GM23338 (cell line): ENCODE measurements at regions not wholly inside any gene's neighbourhood (a gene's known extent, or its start where the extent isn't known, plus 50 kb on each side); places are given as distances from the start of the nearest gene placed in this dataset.
A peak's percentile ranks its signal among the peaks of the same experiment; 100 is the strongest.

ENCODE experiments used
- ATAC-seq: fragments of 200-7000 bp; cut with Tn5 transposase; 3 replicates; pipeline ENCODE4 v1.9.1; 2020
- DNase-seq: peaks from one replicate; pipeline ENCODE4 v3.0.0-alpha.2; 2015; ENCODE audit warnings: low spot score
- H2AFZ ChIP-seq: fragments of 200-600 bp; sonication (generic); 2 replicates; pipeline ENCODE4 v1.8.0; 2016; ENCODE audit warnings: antibody characterized with exemption, mild to moderate bottlenecking, moderate library complexity
- H3F3A ChIP-seq: fragments of 200-600 bp; sonication (generic); replicated peaks from 2 replicates; pipeline ENCODE4 v1.8.0; 2017; ENCODE audit warnings: antibody characterized with exemption, mixed run types, low read depth
- H3K27ac ChIP-seq: fragments of 200-600 bp; sonication (generic); 2 replicates; pipeline ENCODE4 v1.6.1; 2016; ENCODE audit warnings: low read depth
- H3K27me3 ChIP-seq: fragments of 200-600 bp; sonication (generic); 2 replicates; pipeline ENCODE4 v1.8.0; 2016; ENCODE audit warnings: mild to moderate bottlenecking, mixed run types, moderate library complexity; ENCODE audit not compliant: insufficient read depth
- H3K36me3 ChIP-seq: fragments of 200-600 bp; sonication (generic); 2 replicates; pipeline ENCODE4 v1.8.0; 2016; ENCODE audit warnings: mild to moderate bottlenecking; ENCODE audit not compliant: insufficient read depth
- H3K4me1 ChIP-seq: fragments of 200-600 bp; sonication (generic); 2 replicates; pipeline ENCODE4 v1.8.0; 2016; ENCODE audit warnings: mild to moderate bottlenecking, moderate library complexity; ENCODE audit not compliant: insufficient read depth
- H3K4me2 ChIP-seq: fragments of 200-600 bp; sonication (generic); 2 replicates; pipeline ENCODE4 v1.7.1; 2017; ENCODE audit warnings: mixed run types
- H3K4me3 ChIP-seq: fragments of 200-600 bp; sonication (generic); 2 replicates; pipeline ENCODE4 v1.6.1; 2016; ENCODE audit warnings: mixed run types
- H3K79me2 ChIP-seq: fragments of 200-600 bp; sonication (generic); replicated peaks from 2 replicates; pipeline ENCODE4 v1.8.0; 2017; ENCODE audit warnings: mild to moderate bottlenecking; ENCODE audit not compliant: insufficient read depth
- H3K9me2 ChIP-seq: fragments of 200-600 bp; sonication (generic); 2 replicates; pipeline ENCODE4 v1.8.0; 2017; ENCODE audit not compliant: insufficient read depth
- H4K20me1 ChIP-seq: fragments of 200-600 bp; sonication (generic); replicated peaks from 2 replicates; pipeline ENCODE4 v1.8.0; 2017; ENCODE audit warnings: mild to moderate bottlenecking; ENCODE audit not compliant: insufficient read depth
- H3K27ac Mint-ChIP-seq: 2 replicates; pipeline ENCODE4 v1.8.0; 2020; ENCODE audit warnings: inconsistent platforms, mild to moderate bottlenecking, moderate library complexity, mixed read lengths
- H3K27me3 Mint-ChIP-seq: 3 replicates; pipeline ENCODE4 v1.8.0; 2022; ENCODE audit warnings: low read depth, mild to moderate bottlenecking, moderate library complexity, mixed read lengths, inconsistent platforms; ENCODE audit not compliant: insufficient read depth, poor library complexity
- H3K36me3 Mint-ChIP-seq: 3 replicates; pipeline ENCODE4 v1.8.0; 2021; ENCODE audit warnings: low read depth, mild to moderate bottlenecking, inconsistent platforms, moderate library complexity, mixed read lengths
- H3K4me1 Mint-ChIP-seq: 3 replicates; pipeline ENCODE4 v1.8.0; 2020; ENCODE audit warnings: mild to moderate bottlenecking, inconsistent platforms, mixed read lengths
- H3K4me3 Mint-ChIP-seq: 3 replicates; pipeline ENCODE4 v1.8.0; 2021; ENCODE audit warnings: moderate library complexity, mild to moderate bottlenecking, inconsistent platforms, mixed read lengths
- H3K9me3 Mint-ChIP-seq: 3 replicates; pipeline ENCODE4 v1.8.0; 2020; ENCODE audit warnings: moderate library complexity, mild to moderate bottlenecking, inconsistent platforms, mixed read lengths
- CREB1 ChIP-seq: fragments of 250-450 bp; sonication (Bioruptor Pico); IDR thresholded peaks from 2 replicates; pipeline ENCODE4 v1.5.0; 2020; ENCODE audit warnings: low read depth, mild to moderate bottlenecking, moderate library complexity
- EZH2 ChIP-seq: fragments of 200-600 bp; sonication (generic); IDR thresholded peaks from one replicate; pipeline ENCODE4 v1.8.0; 2017; ENCODE audit warnings: antibody characterized with exemption, mild to moderate bottlenecking, low read depth; ENCODE audit not compliant: unreplicated experiment
- EZH2phosphoT487 ChIP-seq: fragments of 200-600 bp; sonication (generic); IDR thresholded peaks from one replicate; pipeline ENCODE4 v1.8.1; 2018; ENCODE audit warnings: antibody characterized with exemption; ENCODE audit not compliant: unreplicated experiment
- JUNB ChIP-seq: IDR thresholded peaks from one replicate; pipeline ENCODE4 v1.6.1; 2016; ENCODE audit warnings: antibody characterized with exemption; ENCODE audit not compliant: unreplicated experiment
- NANOG ChIP-seq: IDR thresholded peaks from 2 replicates; pipeline ENCODE4 v1.6.1; 2016; ENCODE audit warnings: antibody characterized with exemption, borderline replicate concordance
- STAT1 ChIP-seq: IDR thresholded peaks from one replicate; pipeline ENCODE4 v1.6.1; 2016; ENCODE audit warnings: antibody characterized with exemption; ENCODE audit not compliant: unreplicated experiment
- ZNF114 ChIP-seq: fragments of 250-450 bp; sonication (Bioruptor Pico); IDR thresholded peaks from 2 replicates; pipeline ENCODE4 v1.5.0; 2020; ENCODE audit warnings: mild to moderate bottlenecking, moderate library complexity
- ZNF331 ChIP-seq: fragments of 250-450 bp; sonication (Bioruptor Pico); IDR thresholded peaks from 2 replicates; pipeline ENCODE4 v1.5.0; 2020; ENCODE audit warnings: low read depth, mild to moderate bottlenecking, moderate library complexity
- TF ChIP-seq, protein P1 (sequence below), 2 experiments: fragments of 200-600 bp in 1 of 2; sonication (generic) in 1 of 2; conservative IDR thresholded peaks; 2 replicates each; pipeline versions ENCODE4 v1.5.1 to v1.6.1; 2016 to 2017; ENCODE audit warnings: antibody characterized with exemption in 2 of 2, low read depth in 2 of 2, mild to moderate bottlenecking in 2 of 2, moderate library complexity in 1 of 2
- TF ChIP-seq, protein P2 (sequence below): IDR thresholded peaks from one replicate; pipeline ENCODE4 v1.6.1; 2018; ENCODE audit warnings: antibody characterized with exemption; ENCODE audit not compliant: unreplicated experiment
- TF ChIP-seq, protein P3 (sequence below): IDR thresholded peaks from 2 replicates; pipeline ENCODE4 v1.6.1; 2016; ENCODE audit warnings: antibody characterized with exemption

DNA sequence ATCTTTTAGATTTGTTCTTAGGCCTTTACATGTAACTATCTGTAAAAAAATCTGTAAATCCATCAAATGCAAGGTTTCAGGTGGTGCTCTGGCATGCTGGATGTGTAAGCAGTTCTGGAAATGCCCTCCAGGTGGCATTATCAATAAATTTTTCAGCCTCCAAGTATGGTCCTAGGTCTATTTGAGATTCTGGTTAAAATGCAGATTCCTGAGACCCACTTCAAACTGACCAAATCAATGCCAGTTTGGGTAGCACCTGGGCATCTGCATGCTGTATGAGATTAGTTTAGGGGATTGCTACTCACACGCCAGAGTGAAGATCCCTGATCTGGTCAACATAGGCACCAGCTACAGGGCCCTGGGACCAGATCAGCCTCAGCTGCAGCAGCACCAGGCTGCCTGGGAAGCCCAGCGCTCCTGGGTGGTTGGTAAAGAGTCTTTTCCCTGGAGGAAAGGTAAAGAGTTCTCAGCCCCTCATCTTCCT is 507.3 kb upstream of the CITED2 start:
- DNase-seq (peak; percentile 64), ATAC-seq (peak; percentile 90)
- no peaks in the 10 kb centered on the region for H4K20me1 ChIP-seq
- Mint-ChIP-seq H3K9me3 (peaks cover 2% of the 10 kb centered on the region; the same call in 2 of the 3 replicates), H3K4me1 (peaks cover 55% of the 10 kb centered on the region), H3K36me3 (no peaks in the 10 kb centered on the region), H3K4me3 (no peak overlapping the region), H3K27ac (no peak overlapping the region), H3K27me3 (peaks cover 3% of the 10 kb centered on the region)
- no peak overlapping the region for H3K4me3 ChIP-seq
- H3F3A ChIP-seq, result no peaks in the 10 kb centered on the region
- no peak for TF ChIP-seq ZNF114 (CRISPR knock-in tag)
- TF ChIP-seq, protein P1, sequence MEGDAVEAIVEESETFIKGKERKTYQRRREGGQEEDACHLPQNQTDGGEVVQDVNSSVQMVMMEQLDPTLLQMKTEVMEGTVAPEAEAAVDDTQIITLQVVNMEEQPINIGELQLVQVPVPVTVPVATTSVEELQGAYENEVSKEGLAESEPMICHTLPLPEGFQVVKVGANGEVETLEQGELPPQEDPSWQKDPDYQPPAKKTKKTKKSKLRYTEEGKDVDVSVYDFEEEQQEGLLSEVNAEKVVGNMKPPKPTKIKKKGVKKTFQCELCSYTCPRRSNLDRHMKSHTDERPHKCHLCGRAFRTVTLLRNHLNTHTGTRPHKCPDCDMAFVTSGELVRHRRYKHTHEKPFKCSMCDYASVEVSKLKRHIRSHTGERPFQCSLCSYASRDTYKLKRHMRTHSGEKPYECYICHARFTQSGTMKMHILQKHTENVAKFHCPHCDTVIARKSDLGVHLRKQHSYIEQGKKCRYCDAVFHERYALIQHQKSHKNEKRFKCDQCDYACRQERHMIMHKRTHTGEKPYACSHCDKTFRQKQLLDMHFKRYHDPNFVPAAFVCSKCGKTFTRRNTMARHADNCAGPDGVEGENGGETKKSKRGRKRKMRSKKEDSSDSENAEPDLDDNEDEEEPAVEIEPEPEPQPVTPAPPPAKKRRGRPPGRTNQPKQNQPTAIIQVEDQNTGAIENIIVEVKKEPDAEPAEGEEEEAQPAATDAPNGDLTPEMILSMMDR (conservative IDR thresholded peaks at IDR 0.05; ENCODE audit: low read depth in 2 of 2), result peak; percentile 63 to 73
- no peaks in the 10 kb centered on the region for H3K79me2 ChIP-seq
- H2AFZ ChIP-seq, result 0 out of 2 replicates have a peak overlapping the region, but pooled peaks have one; percentile 34
- H3K36me3 ChIP-seq, result no peaks in the 10 kb centered on the region
- H3K27me3 ChIP-seq, result no peaks in the 10 kb centered on the region
- H3K27ac ChIP-seq, result no peak overlapping the region
- 0 out of 2 replicates have a peak overlapping the region, but pooled peaks have one; percentile 17 for H3K4me2 ChIP-seq
- peaks cover 35% of the 10 kb centered on the region for H3K4me1 ChIP-seq
- no peaks in the 10 kb centered on the region for H3K9me2 ChIP-seq

- Histone ChIP-seq H3K4me3 (no peak overlapping the region), H3K9me2 (no peaks in the 10 kb centered on the region), H3K79me2 (no peaks in the 10 kb centered on the region), H3K36me3 (no peaks in the 10 kb centered on the region), H3K4me2 (no peak overlapping the region), H4K20me1 (no peaks in the 10 kb centered on the region), H3K27me3 (no peaks in the 10 kb centered on the region), H3K27ac (no peak overlapping the region), H3F3A (no peaks in the 10 kb centered on the region), H2AFZ (no peak overlapping the region), H3K4me1 (peaks cover 29% of the 10 kb centered on the region)
- Mint-ChIP-seq H3K4me1 (peaks cover 49% of the 10 kb centered on the region), H3K36me3 (no peaks in the 10 kb centered on the region), H3K27me3 (peaks cover under 1% of the 10 kb centered on the region), H3K27ac (no peak overlapping the region), H3K9me3 (peaks cover 2% of the 10 kb centered on the region; the same call in 2 of the 3 replicates), H3K4me3 (no peak overlapping the region)
- ATAC-seq (peak; percentile 24), DNase-seq (no peak)
- TF ChIP-seq NANOG (no peak), STAT1 (no peak), CREB1 (CRISPR knock-in tag) (no peak), EZH2phosphoT487 (no peak), JUNB (no peak), EZH2 (no peak), ZNF331 (CRISPR knock-in tag) (no peak)
- TF ChIP-seq, protein P2, sequence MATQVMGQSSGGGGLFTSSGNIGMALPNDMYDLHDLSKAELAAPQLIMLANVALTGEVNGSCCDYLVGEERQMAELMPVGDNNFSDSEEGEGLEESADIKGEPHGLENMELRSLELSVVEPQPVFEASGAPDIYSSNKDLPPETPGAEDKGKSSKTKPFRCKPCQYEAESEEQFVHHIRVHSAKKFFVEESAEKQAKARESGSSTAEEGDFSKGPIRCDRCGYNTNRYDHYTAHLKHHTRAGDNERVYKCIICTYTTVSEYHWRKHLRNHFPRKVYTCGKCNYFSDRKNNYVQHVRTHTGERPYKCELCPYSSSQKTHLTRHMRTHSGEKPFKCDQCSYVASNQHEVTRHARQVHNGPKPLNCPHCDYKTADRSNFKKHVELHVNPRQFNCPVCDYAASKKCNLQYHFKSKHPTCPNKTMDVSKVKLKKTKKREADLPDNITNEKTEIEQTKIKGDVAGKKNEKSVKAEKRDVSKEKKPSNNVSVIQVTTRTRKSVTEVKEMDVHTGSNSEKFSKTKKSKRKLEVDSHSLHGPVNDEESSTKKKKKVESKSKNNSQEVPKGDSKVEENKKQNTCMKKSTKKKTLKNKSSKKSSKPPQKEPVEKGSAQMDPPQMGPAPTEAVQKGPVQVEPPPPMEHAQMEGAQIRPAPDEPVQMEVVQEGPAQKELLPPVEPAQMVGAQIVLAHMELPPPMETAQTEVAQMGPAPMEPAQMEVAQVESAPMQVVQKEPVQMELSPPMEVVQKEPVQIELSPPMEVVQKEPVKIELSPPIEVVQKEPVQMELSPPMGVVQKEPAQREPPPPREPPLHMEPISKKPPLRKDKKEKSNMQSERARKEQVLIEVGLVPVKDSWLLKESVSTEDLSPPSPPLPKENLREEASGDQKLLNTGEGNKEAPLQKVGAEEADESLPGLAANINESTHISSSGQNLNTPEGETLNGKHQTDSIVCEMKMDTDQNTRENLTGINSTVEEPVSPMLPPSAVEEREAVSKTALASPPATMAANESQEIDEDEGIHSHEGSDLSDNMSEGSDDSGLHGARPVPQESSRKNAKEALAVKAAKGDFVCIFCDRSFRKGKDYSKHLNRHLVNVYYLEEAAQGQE, result no peak
- TF ChIP-seq, protein P3, sequence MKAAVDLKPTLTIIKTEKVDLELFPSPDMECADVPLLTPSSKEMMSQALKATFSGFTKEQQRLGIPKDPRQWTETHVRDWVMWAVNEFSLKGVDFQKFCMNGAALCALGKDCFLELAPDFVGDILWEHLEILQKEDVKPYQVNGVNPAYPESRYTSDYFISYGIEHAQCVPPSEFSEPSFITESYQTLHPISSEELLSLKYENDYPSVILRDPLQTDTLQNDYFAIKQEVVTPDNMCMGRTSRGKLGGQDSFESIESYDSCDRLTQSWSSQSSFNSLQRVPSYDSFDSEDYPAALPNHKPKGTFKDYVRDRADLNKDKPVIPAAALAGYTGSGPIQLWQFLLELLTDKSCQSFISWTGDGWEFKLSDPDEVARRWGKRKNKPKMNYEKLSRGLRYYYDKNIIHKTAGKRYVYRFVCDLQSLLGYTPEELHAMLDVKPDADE, result no peak
Observed at GRCh38 chr6:139881236-139881635, 506.8 kb upstream of the CITED2 start.
